Esophagus squamous epithelium (tissue), 5 donors: ENCODE measurements at regions not wholly inside any gene's neighbourhood (a gene's known extent, or its start where the extent isn't known, plus 50 kb on each side); places are given as distances from the start of the nearest gene placed in this dataset.
"Not testable (repeated sequence)": the region's sequence is repeated elsewhere in the genome, so short reads cannot be mapped to it uniquely, and the experiment has no call there.

ENCODE experiments used
- DNase-seq: peaks from one replicate; lab custom pipeline; 2025; lab: John Stamatoyannopoulos, UW
- H3K27ac ChIP-seq, 4 donors: fragments of 200-600 bp; sonication (generic); one replicate each; pipeline ENCODE4 v1.5.1; 2016 to 2019; ENCODE audit warnings: mild to moderate bottlenecking in 1 of 4
- H3K27me3 ChIP-seq, 4 donors: fragments of 200-600 bp; sonication (generic); 1 replicate in 3 of 4; 2 replicates in 1 of 4; pipeline versions ENCODE4 v1.5.1 to v1.6.0; 2017 to 2021; ENCODE audit warnings: antibody characterized with exemption in 1 of 4
- H3K36me3 ChIP-seq, 3 donors: fragments of 200-600 bp; sonication (generic); one replicate each; pipeline ENCODE4 v1.5.1; 2016 to 2019
- H3K4me1 ChIP-seq, 3 donors: fragments of 200-600 bp; sonication (generic); one replicate each; pipeline ENCODE4 v1.5.1; 2017 to 2019
- H3K4me3 ChIP-seq, 4 donors: fragments of 200-600 bp; sonication (generic); 1 replicate in 3 of 4; 2 replicates in 1 of 4; pipeline ENCODE4 v1.5.1; 2016 to 2019; ENCODE audit warnings: mild to moderate bottlenecking in 2 of 4, moderate library complexity in 1 of 4
- H3K9me3 ChIP-seq, 3 donors: fragments of 200-600 bp; sonication (generic); one replicate each; pipeline ENCODE4 v1.5.1; 2016 to 2019
- CTCF ChIP-seq, 6 experiments: fragments of 450-650 bp in 4 of 6; fragments of 200-600 bp in 2 of 6; sonication (generic) in 2 of 6; IDR thresholded peaks; one replicate each; pipeline ENCODE4 v1.5.1; 2016 to 2019; ENCODE audit warnings: antibody characterized with exemption in 6 of 6, mild to moderate bottlenecking in 4 of 6, moderate library complexity in 4 of 6
- POLR2A ChIP-seq, 4 donors: fragments of 450-650 bp; IDR thresholded peaks; one replicate each; pipeline ENCODE4 v1.6.1; 2017; ENCODE audit warnings: antibody characterized with exemption in 4 of 4, mild to moderate bottlenecking in 4 of 4, moderate library complexity in 3 of 4
- WGBS, 2 donors: methylation state at CpG; one replicate each; pipeline ENCODE4 v1.1.5; 2018; 5-methylcytosine and 5-hydroxymethylcytosine counted together
- intact Hi-C: fragments of 100-400 bp; cut with DNase I; formaldehyde crosslinking; loops from one replicate; pipeline ENCODE4 v1.15.0; 2022
- donor health status: DM: yes; HTN: yes; CAD: no.

DNA sequence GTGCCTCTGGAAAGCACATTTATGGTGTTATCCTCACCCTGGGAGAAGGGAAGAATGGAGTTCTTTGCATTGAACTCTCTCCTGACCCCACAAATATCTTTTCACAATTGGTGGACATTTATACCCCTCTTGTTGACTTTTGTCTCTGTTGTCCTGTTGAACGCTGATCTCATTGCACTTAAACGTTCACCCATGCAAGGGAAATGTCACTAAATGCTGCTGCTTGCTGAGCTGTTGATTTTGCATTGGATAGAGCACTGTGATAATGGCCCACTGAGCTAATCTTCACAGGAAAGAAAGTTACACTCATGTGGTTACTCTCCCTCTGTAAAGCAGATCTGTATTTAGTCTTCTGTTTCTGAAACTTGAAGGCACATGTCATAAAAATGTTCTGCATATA is 133.4 kb downstream of the FZD1 start:
- WGBS, 2 donors = 44 to 51% methylated on average over 2 of the region's 2 CpGs

GRCh38 chr7:91398341-91398740 is 134.1 kb downstream of the FZD1 start:
- Histone ChIP-seq H3K9me3 (no peaks in the 10 kb centered on the region), H3K27me3 (no peaks in the 10 kb centered on the region), H3K4me1 (no peaks in the 10 kb centered on the region), H3K4me3 (no peak overlapping the region), H3K27ac (no peak overlapping the region), H3K36me3 (no peaks in the 10 kb centered on the region)
- TF ChIP-seq POLR2A (IDR thresholded peaks at IDR 0.05) (no peak), CTCF (IDR thresholded peaks at IDR 0.05) (no peak)
- WGBS, 2 donors = 61 to 62% methylated on average over 2 of the region's 2 CpGs
- no peak for DNase-seq
- intact Hi-C loops = no loop called here

More for the DNA sequence above, 133.4 kb downstream of the FZD1 start:
- TF ChIP-seq POLR2A (IDR thresholded peaks at IDR 0.05) = no peak
- Histone ChIP-seq H3K4me3 (no peak overlapping the region), H3K4me1 (no peaks in the 10 kb centered on the region), H3K27ac (no peak overlapping the region), H3K36me3 (no peaks in the 10 kb centered on the region), H3K27me3 (no peaks in the 10 kb centered on the region), H3K9me3 (no peaks in the 10 kb centered on the region)
- DNase-seq = no peak
- intact Hi-C loops = no loop called here

DNA sequence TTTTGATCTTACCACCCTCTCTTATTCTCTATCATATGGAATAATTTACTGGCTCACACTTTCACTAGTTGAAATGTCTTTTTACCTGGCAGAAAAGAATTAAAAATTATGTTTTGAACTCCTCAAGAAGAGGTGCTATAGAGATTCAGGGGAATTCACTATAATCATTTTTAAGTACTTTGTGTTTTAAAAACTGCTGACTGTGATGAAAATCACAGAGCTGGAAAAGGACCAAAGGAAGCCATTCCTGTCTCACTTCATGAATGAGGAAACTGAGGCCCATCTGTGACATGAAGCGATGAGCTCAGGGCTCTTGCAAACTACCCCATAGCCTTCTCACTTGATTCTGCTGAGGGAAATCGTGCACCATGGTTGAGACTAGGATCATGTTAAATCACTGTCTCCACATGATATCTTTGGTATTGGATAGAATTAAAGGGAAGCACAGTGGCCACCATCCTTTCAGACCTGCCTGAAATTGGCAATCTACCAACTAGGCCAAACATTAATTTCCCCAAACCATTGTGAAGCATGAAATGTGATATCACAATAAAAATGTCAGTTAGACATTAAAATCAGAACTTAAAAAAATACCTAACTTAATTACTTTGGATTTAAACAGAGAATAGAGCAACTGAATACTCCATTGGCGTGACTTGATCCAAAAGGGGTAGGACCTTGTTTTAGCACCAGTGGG is 141.0 kb downstream of the FZD1 start:
- no peaks in the 10 kb centered on the region for H3K4me1 ChIP-seq
- no peaks in the 10 kb centered on the region for H3K36me3 ChIP-seq
- no peak overlapping the region for H3K27ac ChIP-seq
- intact Hi-C loops = no loop called here
- WGBS, 2 donors = 90 to 91% methylated on average over 3 of the region's 3 CpGs
- no peak overlapping the region for H3K4me3 ChIP-seq
- no peaks in the 10 kb centered on the region for H3K27me3 ChIP-seq
- TF ChIP-seq CTCF (IDR thresholded peaks at IDR 0.05) (no peak), POLR2A (IDR thresholded peaks at IDR 0.05) (no peak)
- H3K9me3 ChIP-seq = no peaks in the 10 kb centered on the region
- DNase-seq = no peak

DNA sequence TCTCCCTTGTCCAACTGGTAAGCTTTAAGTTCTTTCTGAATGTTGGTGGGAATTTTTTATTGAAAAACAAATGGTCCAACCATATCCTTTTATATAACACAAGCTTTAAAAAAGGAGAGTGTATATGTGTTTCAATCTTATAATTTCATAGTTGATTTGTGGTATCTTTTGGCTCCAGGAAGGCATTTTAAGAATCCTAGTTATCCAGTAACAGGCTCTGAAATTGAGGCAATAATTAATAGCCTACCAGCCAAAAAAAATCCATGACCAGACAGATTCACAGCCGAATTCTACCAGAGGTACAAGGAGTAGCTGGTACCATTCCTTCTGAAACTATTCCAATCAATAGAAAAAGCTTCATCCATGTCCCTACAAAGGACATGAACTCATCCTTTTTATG is 141.6 kb downstream of the FZD1 start:
- H3K4me1 ChIP-seq, intact Hi-C loops, H3K4me3 ChIP-seq, H3K9me3 ChIP-seq, H3K36me3 ChIP-seq, H3K27ac ChIP-seq, H3K27me3 ChIP-seq, DNase-seq: not testable (repeated sequence)
- 79 to 94% methylated on average over 1 of the region's 1 CpG for WGBS, 2 donors

DNA sequence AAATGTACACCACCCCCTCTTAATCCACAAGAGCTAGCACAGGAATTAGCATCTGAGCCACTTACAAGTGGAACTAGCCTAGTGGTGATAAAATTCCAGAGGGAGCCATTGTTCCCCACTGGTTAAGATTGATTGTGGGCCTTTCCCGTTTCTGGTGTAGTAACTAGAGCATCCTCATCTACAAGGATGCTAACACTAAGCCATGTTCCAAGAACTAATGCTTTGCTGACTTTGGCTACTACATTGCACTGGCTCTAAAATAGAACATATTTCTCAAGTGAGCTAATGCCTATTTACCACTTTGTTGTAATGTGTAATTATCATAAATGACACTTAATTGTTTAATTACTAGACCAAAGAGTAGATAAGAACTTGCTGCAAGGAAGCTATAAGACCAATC is 143.7 kb downstream of the FZD1 start:
- no peak for DNase-seq
- intact Hi-C loops = no loop called here
- no peak for TF ChIP-seq CTCF (IDR thresholded peaks at IDR 0.05)
- TF ChIP-seq POLR2A (IDR thresholded peaks at IDR 0.05) = no peak
- no peaks in the 10 kb centered on the region for H3K4me1 ChIP-seq
- no peak overlapping the region for H3K27ac ChIP-seq
- H3K4me3 ChIP-seq = no peak overlapping the region
- H3K27me3 ChIP-seq = no peaks in the 10 kb centered on the region
- H3K9me3 ChIP-seq = no peaks in the 10 kb centered on the region
- 44 to 67% methylated on average over 1 of the region's 1 CpG for WGBS, 2 donors
- no peaks in the 10 kb centered on the region for H3K36me3 ChIP-seq

DNA sequence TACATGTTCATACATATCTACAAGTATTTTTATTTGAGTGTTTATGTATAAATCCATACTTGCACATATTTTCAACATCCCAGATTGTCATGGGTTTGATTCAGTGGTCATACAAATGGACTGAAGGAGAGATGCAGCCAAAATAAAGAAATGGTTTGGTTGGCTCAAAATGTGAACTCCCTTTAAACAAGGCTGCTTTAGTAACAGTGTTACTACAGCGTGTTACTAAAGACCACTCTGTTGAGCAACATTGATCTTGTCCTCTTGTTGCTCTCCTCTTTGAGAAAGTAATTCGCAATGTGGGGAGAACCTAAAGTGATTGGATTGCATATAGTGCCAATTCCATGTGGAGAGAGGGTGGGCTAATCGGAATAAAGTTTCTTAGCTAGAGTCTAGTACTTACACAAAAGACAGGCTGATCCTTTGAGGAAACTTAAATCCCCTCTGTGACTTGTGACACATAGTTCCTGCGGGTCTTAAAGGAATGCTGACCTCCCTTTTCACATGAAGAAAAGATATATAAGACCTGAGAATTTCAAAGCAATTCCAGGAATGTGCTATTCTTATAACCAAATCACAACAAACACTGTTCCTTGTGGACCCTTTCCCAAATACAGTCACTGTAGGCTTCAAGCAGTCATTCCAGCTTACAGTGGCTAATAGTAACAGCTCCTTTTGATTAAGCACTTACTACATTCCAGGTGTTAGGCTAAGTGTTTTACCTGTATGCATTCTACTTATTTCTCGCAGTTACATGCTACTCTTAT is 144.3 kb downstream of the FZD1 start:
- TF ChIP-seq CTCF (IDR thresholded peaks at IDR 0.05) = no peak
- no peak for TF ChIP-seq POLR2A (IDR thresholded peaks at IDR 0.05)
- Histone ChIP-seq H3K9me3 (no peaks in the 10 kb centered on the region), H3K4me3 (no peak overlapping the region), H3K27me3 (no peaks in the 10 kb centered on the region), H3K27ac (no peak overlapping the region), H3K36me3 (no peaks in the 10 kb centered on the region), H3K4me1 (no peaks in the 10 kb centered on the region)
- intact Hi-C loops = no loop called here
- WGBS, 2 donors = 79 to 92% methylated on average over 5 of the region's 5 CpGs
- no peak for DNase-seq
